GM19351 (cell line): ENCODE measurements at regions not wholly inside any gene's neighbourhood (a gene's known extent, or its start where the extent isn't known, plus 50 kb on each side); places are given as distances from the start of the nearest gene placed in this dataset.
"Not testable (repeated sequence)": the region's sequence is repeated elsewhere in the genome, so short reads cannot be mapped to it uniquely, and the experiment has no call there.

Source experiments
- ATAC-seq: cut with Tn5 transposase; IDR thresholded peaks from one replicate; pipeline ENCODE4 v1.9.1; 2021; ENCODE audit warnings: mild to moderate bottlenecking, moderate library complexity; ENCODE audit not compliant: unreplicated experiment

- ATAC-seq, result no peak
Measured at GRCh38 chr18:1392865-1393734, 488.4 kb downstream of the ADCYAP1 start.

- ATAC-seq, result no peak
Measured at GRCh38 chr18:1393929-1394328, 489.3 kb downstream of the ADCYAP1 start.

GRCh38 chr18:1394426-1394825 is 489.8 kb downstream of the ADCYAP1 start:
- no peak for ATAC-seq

- no peak for ATAC-seq
Measured at GRCh38 chr18:1394966-1395365, 490.3 kb downstream of the ADCYAP1 start.

- ATAC-seq, result no peak
Measured at GRCh38 chr18:1408376-1408775, 503.7 kb downstream of the ADCYAP1 start.

- no peak for ATAC-seq
Measured at GRCh38 chr18:1412655-1413322, 508.1 kb downstream of the ADCYAP1 start.

- no peak for ATAC-seq
Measured at GRCh38 chr18:1413323-1413675, 508.6 kb downstream of the ADCYAP1 start.

GRCh38 chr18:1416074-1416473 is 511.4 kb downstream of the ADCYAP1 start:
- no peak for ATAC-seq

GRCh38 chr18:1421502-1421901 is 516.8 kb downstream of the ADCYAP1 start:
- no peak for ATAC-seq

GRCh38 chr18:1422634-1423033 is 518.0 kb downstream of the ADCYAP1 start:
- no peak for ATAC-seq

- no peak for ATAC-seq
Measured at GRCh38 chr18:1425679-1426078, 521.0 kb downstream of the ADCYAP1 start.

GRCh38 chr18:1435487-1435886 is 530.8 kb downstream of the ADCYAP1 start:
- no peak for ATAC-seq

GRCh38 chr18:1436199-1436598 is 531.5 kb downstream of the ADCYAP1 start:
- no peak for ATAC-seq

- no peak for ATAC-seq
Measured at GRCh38 chr18:1438458-1438910, 533.8 kb downstream of the ADCYAP1 start.

- ATAC-seq, result no peak
Measured at GRCh38 chr18:1438967-1439366, 534.3 kb downstream of the ADCYAP1 start.

- ATAC-seq, result not testable (repeated sequence)
Measured at GRCh38 chr18:1444062-1444461, 539.4 kb downstream of the ADCYAP1 start.

GRCh38 chr18:1446765-1447164 is 542.1 kb downstream of the ADCYAP1 start:
- no peak for ATAC-seq

- no peak for ATAC-seq
Measured at GRCh38 chr18:1452821-1453220, 548.1 kb downstream of the ADCYAP1 start.

GRCh38 chr18:1455605-1456004 is 550.9 kb downstream of the ADCYAP1 start:
- no peak for ATAC-seq

GRCh38 chr18:1458547-1458946 is 553.9 kb downstream of the ADCYAP1 start:
- no peak for ATAC-seq

GRCh38 chr18:1463981-1464380 is 559.3 kb downstream of the ADCYAP1 start:
- no peak for ATAC-seq
